ENCODE measurements at regions not wholly inside any gene's neighbourhood (a gene's known extent, or its start where the extent isn't known, plus 50 kb on each side); places are given as distances from the start of the nearest gene placed in this dataset.

DNA sequence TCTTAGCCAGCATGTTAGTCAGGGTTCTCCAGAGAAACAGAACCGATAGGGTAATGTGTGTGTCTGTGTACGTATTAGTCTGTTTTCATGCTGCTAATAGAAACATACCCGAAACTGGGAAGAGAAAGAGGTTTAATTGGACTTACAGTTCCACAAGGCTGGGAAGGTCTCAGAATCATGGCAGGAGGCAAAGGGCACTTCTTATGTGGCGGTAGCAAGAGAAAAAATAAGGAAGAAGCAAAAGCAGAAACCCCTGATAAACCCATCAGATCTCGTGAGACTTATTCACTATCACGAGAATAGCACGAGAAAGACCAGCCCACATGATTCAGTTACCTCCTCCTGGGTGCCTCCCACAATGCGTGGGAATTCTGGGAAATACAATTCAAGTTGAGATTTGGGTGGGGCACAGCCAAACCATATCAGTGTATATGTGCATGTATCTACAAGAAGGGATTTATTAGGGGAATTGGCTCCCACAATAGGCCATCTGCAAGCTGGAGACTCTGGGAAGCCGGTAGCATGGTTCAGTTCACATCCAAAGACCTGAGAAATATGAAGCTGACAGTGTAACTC is 173.7 kb upstream of the NECTIN1 start:
- H3K4me3 ChIP-seq (ENCODE audit: insufficient read depth, low read depth, low read length), result no peak overlapping the region
- dilution Hi-C loops (cut with HindIII; ENCODE audit: low sequenced_read_pairs, unreplicated experiment) (no loop called here), intact Hi-C loops (cut with micrococcal nuclease) (no loop called here), in situ Hi-C loops (cut with MboI; ENCODE audit: low sequenced_read_pairs) (no loop called here)
- no peak overlapping the region for H2AFZ ChIP-seq (replicated peaks; ENCODE audit: low read length, poor library complexity)
- no peak overlapping the region for H3K4ac ChIP-seq (ENCODE audit: low read depth, low read length)
- no peak overlapping the region for H3K27ac ChIP-seq (ENCODE audit: insufficient read depth, low read length)
- H2AK5ac ChIP-seq (ENCODE audit: low read depth, low read length), result no peak overlapping the region
- H3K23ac ChIP-seq (ENCODE audit: low read depth, low read length), result no peak overlapping the region
- no peak overlapping the region for H3K56ac ChIP-seq (ENCODE audit: extremely low read depth, insufficient read depth, low read length)
- H3K14ac ChIP-seq (replicated peaks; ENCODE audit: low read depth, low read length), result no peak overlapping the region
- no peaks in the 10 kb centered on the region for H3K9me1 ChIP-seq (ENCODE audit: insufficient read depth, low read length)
- H2BK5ac ChIP-seq (ENCODE audit: low read depth, low read length, poor library complexity, severe bottlenecking), result no peak overlapping the region
- DNase-seq (no peak), ATAC-seq (ENCODE audit: low read depth) (no peak)
- H4K8ac ChIP-seq (ENCODE audit: low read depth in 2 of 2, low read length in 2 of 2), result no peak overlapping the region
- no peak overlapping the region for H3K9ac ChIP-seq (ENCODE audit: low read depth, low read length)
- no peaks in the 10 kb centered on the region for H3K9me3 ChIP-seq (ENCODE audit: control insufficient read depth, insufficient read depth, low read length)
- no peak overlapping the region for H2BK15ac ChIP-seq (ENCODE audit: low read depth, low read length)
- TF ChIP-seq RAD21 (IDR thresholded peaks at IDR 0.05; ENCODE audit: low read length) (no peak), NFE2L2 (IDR thresholded peaks at IDR 0.05; ENCODE audit: low read depth, low read length) (no peak), FOS (IDR thresholded peaks at IDR 0.05; ENCODE audit: low read depth, low read length) (no peak), RCOR1 (IDR thresholded peaks at IDR 0.05; ENCODE audit: insufficient replicate concordance, low read length) (no peak), SMC3 (IDR thresholded peaks at IDR 0.05; ENCODE audit: low read depth, low read length) (no peak), RFX5 (IDR thresholded peaks at IDR 0.05; ENCODE audit: low read depth, low read length) (no peak), CHD1 (IDR thresholded peaks at IDR 0.05; ENCODE audit: low read depth, low read length) (no peak), BHLHE40 (IDR thresholded peaks at IDR 0.05; ENCODE audit: low read depth, low read length) (no peak), MAFK (IDR thresholded peaks at IDR 0.05; ENCODE audit: low read depth, low read length) (no peak), CEBPB (IDR thresholded peaks at IDR 0.05; ENCODE audit: low read depth, low read length) (no peak), USF2 (IDR thresholded peaks at IDR 0.05; ENCODE audit: low read depth, low read length) (no peak)
- no peaks in the 10 kb centered on the region for H4K20me1 ChIP-seq (ENCODE audit: insufficient read depth, low read length)
- H3K36me3 ChIP-seq (ENCODE audit: control insufficient read depth, insufficient read depth, low read length), result no peaks in the 10 kb centered on the region
- no peak overlapping the region for H3K4me2 ChIP-seq (ENCODE audit: low read depth, low read length)
- ChIA-PET POLR2A (ENCODE audit: unreplicated experiment) (no interaction called here), CTCF (no interaction called here)
- no peak overlapping the region for H2AK9ac ChIP-seq (replicated peaks; ENCODE audit: low read depth, low read length, poor library complexity)
- H2BK120ac ChIP-seq (ENCODE audit: low read depth, low read length), result no peak overlapping the region
- no peak overlapping the region for H4K91ac ChIP-seq (ENCODE audit: insufficient read depth, low read depth, low read length)
- no peaks in the 10 kb centered on the region for H3K4me1 ChIP-seq (ENCODE audit: control insufficient read depth, insufficient read depth, low read length)
- no peak overlapping the region for H2BK20ac ChIP-seq (ENCODE audit: low read depth, low read length)
- WGBS, 2 experiments (ENCODE audit: extremely low coverage in 2 of 2, insufficient read length in 1 of 2), result 37% methylated on average over 2 of the region's 9 CpGs; no CpG with 5 or more reads in 1 of the 2 experiments
- H3K27me3 ChIP-seq (ENCODE audit: control insufficient read depth, insufficient read depth, low read length), result peaks cover 16% of the 10 kb centered on the region
- H4K5ac ChIP-seq (ENCODE audit: low read depth, low read length), result no peak overlapping the region
- BruUV-seq (replicated peaks), result no TSS peak
- no peak overlapping the region for H3K18ac ChIP-seq (ENCODE audit: low read depth, low read length)
- H3K79me1 ChIP-seq (ENCODE audit: low read depth in 1 of 2, low read length in 2 of 2), result no peaks in the 10 kb centered on the region

All from IMR-90 (cell line).